HCT116 (cell line): ENCODE measurements at regions not wholly inside any gene's neighbourhood (a gene's known extent, or its start where the extent isn't known, plus 50 kb on each side); places are given as distances from the start of the nearest gene placed in this dataset.

Source experiments
- CEBPB ChIP-seq: IDR thresholded peaks from 2 replicates; pipeline ENCODE4 v1.6.1; 2012; ENCODE audit warnings: low read depth
- EGR1 ChIP-seq: IDR thresholded peaks from 2 replicates; pipeline ENCODE4 v1.6.1; 2012; ENCODE audit warnings: low read depth
- ELF1 ChIP-seq: IDR thresholded peaks from 2 replicates; pipeline ENCODE4 v1.6.1; 2012; ENCODE audit warnings: low read depth, borderline replicate concordance
- EZH2 ChIP-seq: fragments of 200-600 bp; sonication (generic); IDR thresholded peaks from 2 replicates; pipeline ENCODE4 v1.6.1; 2017; ENCODE audit warnings: antibody characterized with exemption, mixed run types
- EZH2phosphoT487 ChIP-seq: fragments of 200-600 bp; IDR thresholded peaks from 2 replicates; pipeline ENCODE4 v1.6.1; 2018; ENCODE audit warnings: antibody characterized with exemption, borderline replicate concordance
- FOSL1 ChIP-seq: IDR thresholded peaks from 2 replicates; pipeline ENCODE4 v1.6.1; 2012; ENCODE audit warnings: low read depth
- POLR2A ChIP-seq: IDR thresholded peaks from 2 replicates; pipeline ENCODE4 v1.7.0; 2011; ENCODE audit warnings: borderline replicate concordance; ENCODE audit not compliant: insufficient read depth, insufficient read length; ENCODE audit errors: extremely low read depth
- ZFX ChIP-seq: fragments of 450-650 bp; IDR thresholded peaks from 2 replicates; pipeline ENCODE4 v1.6.1; 2017
- TF ChIP-seq, protein P1 (sequence below): IDR thresholded peaks from 2 replicates; pipeline ENCODE4 v1.6.1; 2012; ENCODE audit warnings: low read depth
- TF ChIP-seq, protein P2 (sequence below), 3 experiments: fragments of 200-600 bp in 1 of 3; sonication (generic) in 1 of 3; IDR thresholded peaks in 2 of 3; conservative IDR thresholded peaks in 1 of 3; 2 replicates each; pipeline ENCODE4 v1.5.1; 2012 to 2017; ENCODE audit warnings: low read depth in 2 of 3, low read length in 2 of 3, antibody characterized with exemption in 1 of 3, borderline replicate concordance in 1 of 3, control low read depth in 1 of 3, mild to moderate bottlenecking in 1 of 3, mixed read lengths in 1 of 3, mixed run types in 1 of 3, moderate library complexity in 1 of 3; ENCODE audit not compliant: insufficient read depth in 1 of 3

DNA sequence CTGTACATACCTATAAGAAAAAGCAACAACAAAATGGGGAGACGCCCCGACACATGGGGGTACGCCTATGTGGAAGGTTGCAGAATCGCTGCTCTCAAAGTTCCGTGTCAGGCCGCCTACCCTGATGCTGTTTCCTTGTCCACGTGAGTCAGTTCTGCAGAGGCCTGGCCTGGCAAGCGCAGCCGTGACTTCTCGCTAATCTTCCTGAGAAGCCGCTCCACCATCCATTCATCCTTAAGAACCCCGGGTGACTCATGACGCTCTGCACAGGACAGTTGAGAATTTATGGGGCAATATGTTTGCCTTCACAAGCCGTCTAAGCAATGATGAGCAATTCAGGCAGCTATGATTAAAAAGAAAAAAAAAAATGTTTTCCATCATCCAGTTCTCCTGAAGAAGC, 122.3 kb upstream of the TMPRSS2 start:
- TF ChIP-seq EZH2phosphoT487 = no peak
- peak; percentile 47 for TF ChIP-seq CEBPB
- no peak for TF ChIP-seq ELF1
- peak; percentile 64 for TF ChIP-seq FOSL1
- no peak for TF ChIP-seq EZH2
- TF ChIP-seq, protein P1, sequence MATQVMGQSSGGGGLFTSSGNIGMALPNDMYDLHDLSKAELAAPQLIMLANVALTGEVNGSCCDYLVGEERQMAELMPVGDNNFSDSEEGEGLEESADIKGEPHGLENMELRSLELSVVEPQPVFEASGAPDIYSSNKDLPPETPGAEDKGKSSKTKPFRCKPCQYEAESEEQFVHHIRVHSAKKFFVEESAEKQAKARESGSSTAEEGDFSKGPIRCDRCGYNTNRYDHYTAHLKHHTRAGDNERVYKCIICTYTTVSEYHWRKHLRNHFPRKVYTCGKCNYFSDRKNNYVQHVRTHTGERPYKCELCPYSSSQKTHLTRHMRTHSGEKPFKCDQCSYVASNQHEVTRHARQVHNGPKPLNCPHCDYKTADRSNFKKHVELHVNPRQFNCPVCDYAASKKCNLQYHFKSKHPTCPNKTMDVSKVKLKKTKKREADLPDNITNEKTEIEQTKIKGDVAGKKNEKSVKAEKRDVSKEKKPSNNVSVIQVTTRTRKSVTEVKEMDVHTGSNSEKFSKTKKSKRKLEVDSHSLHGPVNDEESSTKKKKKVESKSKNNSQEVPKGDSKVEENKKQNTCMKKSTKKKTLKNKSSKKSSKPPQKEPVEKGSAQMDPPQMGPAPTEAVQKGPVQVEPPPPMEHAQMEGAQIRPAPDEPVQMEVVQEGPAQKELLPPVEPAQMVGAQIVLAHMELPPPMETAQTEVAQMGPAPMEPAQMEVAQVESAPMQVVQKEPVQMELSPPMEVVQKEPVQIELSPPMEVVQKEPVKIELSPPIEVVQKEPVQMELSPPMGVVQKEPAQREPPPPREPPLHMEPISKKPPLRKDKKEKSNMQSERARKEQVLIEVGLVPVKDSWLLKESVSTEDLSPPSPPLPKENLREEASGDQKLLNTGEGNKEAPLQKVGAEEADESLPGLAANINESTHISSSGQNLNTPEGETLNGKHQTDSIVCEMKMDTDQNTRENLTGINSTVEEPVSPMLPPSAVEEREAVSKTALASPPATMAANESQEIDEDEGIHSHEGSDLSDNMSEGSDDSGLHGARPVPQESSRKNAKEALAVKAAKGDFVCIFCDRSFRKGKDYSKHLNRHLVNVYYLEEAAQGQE = no peak
- TF ChIP-seq, protein P2, sequence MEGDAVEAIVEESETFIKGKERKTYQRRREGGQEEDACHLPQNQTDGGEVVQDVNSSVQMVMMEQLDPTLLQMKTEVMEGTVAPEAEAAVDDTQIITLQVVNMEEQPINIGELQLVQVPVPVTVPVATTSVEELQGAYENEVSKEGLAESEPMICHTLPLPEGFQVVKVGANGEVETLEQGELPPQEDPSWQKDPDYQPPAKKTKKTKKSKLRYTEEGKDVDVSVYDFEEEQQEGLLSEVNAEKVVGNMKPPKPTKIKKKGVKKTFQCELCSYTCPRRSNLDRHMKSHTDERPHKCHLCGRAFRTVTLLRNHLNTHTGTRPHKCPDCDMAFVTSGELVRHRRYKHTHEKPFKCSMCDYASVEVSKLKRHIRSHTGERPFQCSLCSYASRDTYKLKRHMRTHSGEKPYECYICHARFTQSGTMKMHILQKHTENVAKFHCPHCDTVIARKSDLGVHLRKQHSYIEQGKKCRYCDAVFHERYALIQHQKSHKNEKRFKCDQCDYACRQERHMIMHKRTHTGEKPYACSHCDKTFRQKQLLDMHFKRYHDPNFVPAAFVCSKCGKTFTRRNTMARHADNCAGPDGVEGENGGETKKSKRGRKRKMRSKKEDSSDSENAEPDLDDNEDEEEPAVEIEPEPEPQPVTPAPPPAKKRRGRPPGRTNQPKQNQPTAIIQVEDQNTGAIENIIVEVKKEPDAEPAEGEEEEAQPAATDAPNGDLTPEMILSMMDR (IDR thresholded peaks at IDR 0.05 in 2 of 3, conservative IDR thresholded peaks at IDR 0.05 in 1 of 3; ENCODE audit: borderline replicate concordance in 1 of 3, insufficient read depth in 1 of 3, low read depth in 2 of 3, low read length in 2 of 3) = no peak
- no peak for TF ChIP-seq ZFX
- TF ChIP-seq EGR1 = no peak
- no peak for TF ChIP-seq POLR2A
